K562 (cell line): ENCODE measurements at regions not wholly inside any gene's neighbourhood (a gene's known extent, or its start where the extent isn't known, plus 50 kb on each side); places are given as distances from the start of the nearest gene placed in this dataset.

Experiments
- BRF2 ChIP-seq: IDR thresholded peaks from 3 replicates; pipeline ENCODE4 v1.6.1; 2011; ENCODE audit warnings: borderline replicate concordance, mild to moderate bottlenecking; ENCODE audit not compliant: insufficient read length, insufficient read depth
- DEAF1 ChIP-seq: fragments of 450-650 bp; formaldehyde crosslinking; IDR thresholded peaks from 2 replicates; pipeline ENCODE4 v1.4.0; 2020; ENCODE audit warnings: mild to moderate bottlenecking, moderate library complexity
- LEF1 ChIP-seq: fragments of 450-650 bp; IDR thresholded peaks from 2 replicates; pipeline ENCODE4 v1.6.1; 2016; ENCODE audit warnings: mild to moderate bottlenecking
- PATZ1 ChIP-seq: fragments of 250-450 bp; sonication (Bioruptor Pico); IDR thresholded peaks from 2 replicates; pipeline ENCODE4 v1.5.0; 2020; ENCODE audit warnings: mild to moderate bottlenecking, borderline replicate concordance
- RBM17 ChIP-seq: fragments of 200-400 bp; formaldehyde crosslinking; IDR thresholded peaks from 2 replicates; pipeline ENCODE4 v1.6.1; 2017; ENCODE audit warnings: low read depth, mild to moderate bottlenecking, low read length, borderline replicate concordance
- RFX7 ChIP-seq: fragments of 250-450 bp; sonication (Bioruptor Pico); IDR thresholded peaks from 2 replicates; pipeline ENCODE4 v1.5.1; 2021; ENCODE audit warnings: mild to moderate bottlenecking
- STAT6 ChIP-seq: sonication (generic); formaldehyde crosslinking; IDR thresholded peaks from 2 replicates; pipeline ENCODE4 v1.8.1; 2023; ENCODE audit warnings: mild to moderate bottlenecking, missing genetic modification reagents
- ZNF57 ChIP-seq: fragments of 450-650 bp; formaldehyde crosslinking; IDR thresholded peaks from 2 replicates; pipeline ENCODE4 v1.4.0; 2020; ENCODE audit warnings: mild to moderate bottlenecking, moderate library complexity
- ZNF778 ChIP-seq: fragments of 450-650 bp; formaldehyde crosslinking; IDR thresholded peaks from 2 replicates; pipeline ENCODE4 v1.4.0; 2020; ENCODE audit warnings: mild to moderate bottlenecking, moderate library complexity
- TF ChIP-seq, protein P1 (sequence below): fragments of 250-450 bp; sonication (Bioruptor Pico); IDR thresholded peaks from 2 replicates; pipeline ENCODE4 v1.5.0; 2021
- TF ChIP-seq, protein P2 (sequence below): fragments of 250-450 bp; sonication (Bioruptor Pico); IDR thresholded peaks from 2 replicates; pipeline ENCODE4 v1.5.0; 2021

- TF ChIP-seq, protein P1, sequence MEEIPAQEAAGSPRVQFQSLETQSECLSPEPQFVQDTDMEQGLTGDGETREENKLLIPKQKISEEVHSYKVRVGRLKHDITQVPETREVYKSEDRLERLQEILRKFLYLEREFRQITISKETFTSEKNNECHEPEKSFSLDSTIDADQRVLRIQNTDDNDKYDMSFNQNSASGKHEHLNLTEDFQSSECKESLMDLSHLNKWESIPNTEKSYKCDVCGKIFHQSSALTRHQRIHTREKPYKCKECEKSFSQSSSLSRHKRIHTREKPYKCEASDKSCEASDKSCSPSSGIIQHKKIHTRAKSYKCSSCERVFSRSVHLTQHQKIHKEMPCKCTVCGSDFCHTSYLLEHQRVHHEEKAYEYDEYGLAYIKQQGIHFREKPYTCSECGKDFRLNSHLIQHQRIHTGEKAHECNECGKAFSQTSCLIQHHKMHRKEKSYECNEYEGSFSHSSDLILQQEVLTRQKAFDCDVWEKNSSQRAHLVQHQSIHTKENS (CRISPR knock-in tag): no peak
- TF ChIP-seq, protein P2, sequence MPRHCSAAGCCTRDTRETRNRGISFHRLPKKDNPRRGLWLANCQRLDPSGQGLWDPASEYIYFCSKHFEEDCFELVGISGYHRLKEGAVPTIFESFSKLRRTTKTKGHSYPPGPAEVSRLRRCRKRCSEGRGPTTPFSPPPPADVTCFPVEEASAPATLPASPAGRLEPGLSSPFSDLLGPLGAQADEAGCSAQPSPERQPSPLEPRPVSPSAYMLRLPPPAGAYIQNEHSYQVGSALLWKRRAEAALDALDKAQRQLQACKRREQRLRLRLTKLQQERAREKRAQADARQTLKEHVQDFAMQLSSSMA (CRISPR knock-in tag): no peak
- TF ChIP-seq RBM17 (no peak), STAT6 (no peak), DEAF1 (no peak), ZNF778 (CRISPR knock-in tag) (no peak), LEF1 (no peak), PATZ1 (CRISPR knock-in tag) (no peak), BRF2 (no peak), RFX7 (no peak), ZNF57 (CRISPR knock-in tag) (no peak)
Observed at GRCh38 chr14:65257425-65257824, 155.1 kb upstream of the FUT8 start (continued).
